Mesothelial cell of epicardium (in vitro differentiated cells): ENCODE measurements at regions not wholly inside any gene's neighbourhood (a gene's known extent, or its start where the extent isn't known, plus 50 kb on each side); places are given as distances from the start of the nearest gene placed in this dataset.
A peak's percentile ranks its signal among the peaks of the same experiment; 100 is the strongest.

Source experiments
- DNase-seq, 2 experiments: peaks; one replicate each; pipeline ENCODE4 v3.0.0; 2021; ENCODE audit warnings: low spot score in 2 of 2; ENCODE audit not compliant: unreplicated experiment in 2 of 2
- H3K27ac Mint-ChIP-seq: 2 replicates; pipeline ENCODE4 v1.8.0; 2021; ENCODE audit warnings: mixed read lengths
- H3K27me3 Mint-ChIP-seq: 2 replicates; pipeline ENCODE4 v1.8.0; 2021; ENCODE audit warnings: low read depth, mixed read lengths
- H3K36me3 Mint-ChIP-seq: 2 replicates; pipeline ENCODE4 v1.8.0; 2021; ENCODE audit warnings: mixed read lengths
- H3K4me1 Mint-ChIP-seq: 2 replicates; pipeline ENCODE4 v1.8.0; 2021; ENCODE audit warnings: mixed read lengths
- H3K4me3 Mint-ChIP-seq: 2 replicates; pipeline ENCODE4 v1.8.0; 2021; ENCODE audit warnings: mild to moderate bottlenecking, moderate library complexity, mixed read lengths
- H3K9me3 Mint-ChIP-seq: 2 replicates; pipeline ENCODE4 v1.8.0; 2021; ENCODE audit warnings: mixed read lengths
- TF ChIP-seq, protein P1 (sequence below): fragments of 200-600 bp; sonication (generic); IDR thresholded peaks from one replicate; pipeline ENCODE4 v1.5.0; 2021; ENCODE audit warnings: antibody characterized with exemption; ENCODE audit not compliant: unreplicated experiment

DNA sequence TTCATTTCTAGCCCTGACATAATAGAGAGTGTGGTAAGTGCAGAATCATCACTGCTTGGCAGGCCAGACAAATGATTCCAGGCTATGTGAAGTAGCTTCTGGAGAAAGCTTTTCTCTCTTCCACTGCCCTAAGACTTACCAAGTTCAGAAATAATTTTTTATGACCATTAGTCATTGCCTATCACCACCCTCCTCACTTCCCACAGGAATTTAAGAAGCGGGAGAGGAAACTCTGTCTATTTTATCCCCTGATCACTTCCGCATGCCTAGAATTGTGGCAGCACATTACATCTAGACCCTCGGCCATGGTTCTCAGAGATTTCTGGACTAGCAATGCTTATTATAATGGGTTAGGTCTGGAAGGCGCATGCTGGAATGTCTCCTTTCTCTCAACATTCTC lies 397.8 kb upstream of the NR2F2 start:
- H3K4me3 Mint-ChIP-seq = no peak overlapping the region
- peaks cover 31% of the 10 kb centered on the region for H3K4me1 Mint-ChIP-seq
- TF ChIP-seq, protein P1, sequence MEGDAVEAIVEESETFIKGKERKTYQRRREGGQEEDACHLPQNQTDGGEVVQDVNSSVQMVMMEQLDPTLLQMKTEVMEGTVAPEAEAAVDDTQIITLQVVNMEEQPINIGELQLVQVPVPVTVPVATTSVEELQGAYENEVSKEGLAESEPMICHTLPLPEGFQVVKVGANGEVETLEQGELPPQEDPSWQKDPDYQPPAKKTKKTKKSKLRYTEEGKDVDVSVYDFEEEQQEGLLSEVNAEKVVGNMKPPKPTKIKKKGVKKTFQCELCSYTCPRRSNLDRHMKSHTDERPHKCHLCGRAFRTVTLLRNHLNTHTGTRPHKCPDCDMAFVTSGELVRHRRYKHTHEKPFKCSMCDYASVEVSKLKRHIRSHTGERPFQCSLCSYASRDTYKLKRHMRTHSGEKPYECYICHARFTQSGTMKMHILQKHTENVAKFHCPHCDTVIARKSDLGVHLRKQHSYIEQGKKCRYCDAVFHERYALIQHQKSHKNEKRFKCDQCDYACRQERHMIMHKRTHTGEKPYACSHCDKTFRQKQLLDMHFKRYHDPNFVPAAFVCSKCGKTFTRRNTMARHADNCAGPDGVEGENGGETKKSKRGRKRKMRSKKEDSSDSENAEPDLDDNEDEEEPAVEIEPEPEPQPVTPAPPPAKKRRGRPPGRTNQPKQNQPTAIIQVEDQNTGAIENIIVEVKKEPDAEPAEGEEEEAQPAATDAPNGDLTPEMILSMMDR = no peak
- no peak for DNase-seq
- no peaks in the 10 kb centered on the region for H3K27me3 Mint-ChIP-seq
- peaks cover 7% of the 10 kb centered on the region for H3K9me3 Mint-ChIP-seq
- H3K27ac Mint-ChIP-seq = peak overlapping the region; percentile 11
- H3K36me3 Mint-ChIP-seq = no peaks in the 10 kb centered on the region

DNA sequence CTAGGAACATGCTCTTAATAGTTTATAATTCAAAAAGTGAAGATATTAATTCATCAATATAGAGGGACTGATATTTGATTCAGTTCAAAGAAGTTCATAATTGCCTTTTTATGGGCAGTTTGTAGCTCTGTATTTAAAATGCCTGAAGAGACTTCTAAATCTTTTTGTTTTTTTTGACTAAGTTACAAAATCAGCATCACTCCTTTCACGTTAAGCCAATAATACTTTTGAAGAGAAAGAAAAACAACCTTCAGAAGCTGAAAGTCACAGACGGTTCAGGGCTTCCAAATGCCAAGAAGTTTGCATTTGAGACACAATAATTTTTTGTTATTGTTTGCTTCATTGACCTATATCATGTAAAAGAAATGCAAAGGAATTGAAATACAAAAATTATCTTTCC lies 394.6 kb upstream of the NR2F2 start:
- Mint-ChIP-seq H3K9me3 (peaks cover 7% of the 10 kb centered on the region), H3K4me1 (peaks cover 28% of the 10 kb centered on the region), H3K27me3 (no peaks in the 10 kb centered on the region), H3K27ac (no peak overlapping the region), H3K4me3 (no peak overlapping the region), H3K36me3 (peaks cover 3% of the 10 kb centered on the region)
- DNase-seq = no peak
- TF ChIP-seq, protein P1 = no peak

DNA sequence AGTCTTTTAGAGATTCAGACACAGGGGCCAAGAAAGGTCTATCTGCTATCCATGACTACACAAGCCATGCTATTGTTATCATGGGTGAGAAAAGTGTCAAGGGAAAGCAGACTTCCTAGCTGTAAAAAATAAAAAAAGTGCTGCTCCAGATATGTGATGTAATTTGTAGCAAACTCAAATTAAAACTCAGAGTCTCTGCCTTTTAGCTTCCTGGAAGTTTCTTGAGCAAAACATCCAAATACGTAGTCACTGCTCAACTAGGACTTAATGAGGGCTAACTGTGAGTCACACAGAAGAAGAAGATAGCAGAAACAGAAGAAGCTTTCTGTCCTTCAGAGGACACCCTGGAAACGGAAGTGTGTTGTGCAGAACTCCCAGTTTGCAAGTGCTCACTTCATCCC lies 393.4 kb upstream of the NR2F2 start:
- DNase-seq = no peak
- peaks cover 11% of the 10 kb centered on the region for H3K9me3 Mint-ChIP-seq

DNA sequence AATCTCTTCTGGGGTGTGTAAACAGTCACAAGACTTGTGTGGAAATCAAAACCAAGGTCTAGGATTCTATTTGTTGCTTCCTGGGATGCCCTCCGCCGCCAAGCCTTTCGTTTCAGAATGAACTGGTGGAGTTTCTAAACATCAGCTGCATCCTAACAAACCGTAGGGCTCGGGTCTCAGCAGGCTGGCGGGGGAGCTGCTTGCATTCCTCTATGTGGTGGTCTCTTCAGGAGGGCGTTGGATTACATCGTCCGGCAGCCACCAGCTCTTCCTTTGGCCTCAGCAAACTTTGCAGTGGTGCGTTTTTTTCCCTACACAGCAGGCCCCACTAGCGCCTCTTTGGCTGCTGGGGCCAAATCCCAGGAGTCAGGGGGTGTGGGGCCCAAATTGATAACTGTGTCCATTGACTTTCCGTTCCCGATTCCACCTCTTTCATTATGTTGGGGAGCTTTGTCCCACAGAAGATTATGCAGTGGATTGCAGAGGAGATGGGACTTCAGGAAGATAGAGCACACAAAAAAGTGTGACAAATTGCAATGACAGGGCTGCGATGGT lies 390.0 kb upstream of the NR2F2 start:
- Mint-ChIP-seq H3K4me3 (no peak overlapping the region), H3K27ac (no peak overlapping the region), H3K36me3 (peaks cover 3% of the 10 kb centered on the region), H3K4me1 (peaks cover 48% of the 10 kb centered on the region), H3K9me3 (peaks cover 4% of the 10 kb centered on the region), H3K27me3 (no peaks in the 10 kb centered on the region)
- TF ChIP-seq, protein P1 = no peak
- DNase-seq = no peak

More for the DNA sequence above, 393.4 kb upstream of the NR2F2 start:
- no peaks in the 10 kb centered on the region for H3K27me3 Mint-ChIP-seq
- H3K4me1 Mint-ChIP-seq = peaks cover 26% of the 10 kb centered on the region
- H3K4me3 Mint-ChIP-seq = no peak overlapping the region
- TF ChIP-seq, protein P1 = no peak
- no peak overlapping the region for H3K27ac Mint-ChIP-seq
- peaks cover 3% of the 10 kb centered on the region for H3K36me3 Mint-ChIP-seq

DNA sequence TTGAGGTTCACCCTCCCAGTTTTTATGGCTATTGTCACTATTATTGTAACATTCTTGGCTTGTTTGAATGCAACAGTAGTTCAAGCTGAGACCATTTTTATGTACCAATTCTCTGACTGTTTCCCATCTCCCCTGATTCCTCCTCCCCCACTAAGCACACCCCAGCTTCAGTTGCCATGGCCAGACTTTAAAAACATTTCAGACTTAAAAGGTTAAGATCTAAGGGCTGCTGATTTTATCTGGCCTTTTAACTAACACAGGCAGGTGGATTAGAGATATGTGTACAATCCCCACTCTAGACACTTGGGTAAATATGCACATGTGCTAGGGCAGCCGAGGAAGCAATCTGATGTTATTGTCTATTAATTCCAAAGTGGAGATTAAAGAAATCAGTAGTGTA lies 386.3 kb upstream of the NR2F2 start:
- peaks cover 4% of the 10 kb centered on the region for H3K9me3 Mint-ChIP-seq
- DNase-seq = no peak
- H3K27me3 Mint-ChIP-seq = no peaks in the 10 kb centered on the region
- H3K27ac Mint-ChIP-seq = peak overlapping the region; percentile 22
- peaks cover 52% of the 10 kb centered on the region for H3K4me1 Mint-ChIP-seq
- H3K36me3 Mint-ChIP-seq = peaks cover 3% of the 10 kb centered on the region
- H3K4me3 Mint-ChIP-seq = no peak overlapping the region
- TF ChIP-seq, protein P1 = no peak
